ENCODE measurements at regions not wholly inside any gene's neighbourhood (a gene's known extent, or its start where the extent isn't known, plus 50 kb on each side); places are given as distances from the start of the nearest gene placed in this dataset.

DNA sequence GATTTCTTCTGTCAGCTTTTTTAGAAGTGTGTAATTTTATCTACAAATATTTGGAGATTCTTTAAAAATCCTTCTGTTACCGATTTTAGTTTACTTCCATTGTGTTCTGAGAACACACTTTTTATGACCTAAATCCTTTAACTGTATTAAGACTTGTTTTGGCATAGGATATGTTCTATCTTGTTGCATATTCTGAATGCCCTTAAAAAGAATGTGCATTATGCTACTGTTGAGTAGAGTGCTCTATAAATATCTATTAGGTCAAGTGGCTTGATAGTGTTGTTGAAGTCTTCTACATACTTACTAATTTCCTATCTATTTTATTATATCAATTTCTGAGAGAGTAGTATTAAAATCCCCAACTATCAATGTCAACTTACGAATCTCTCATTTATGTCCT, 502.2 kb downstream of the MAFB start (continued):
- TF ChIP-seq ZNF462 (CRISPR knock-in tag; IDR thresholded peaks at IDR 0.05) (no peak), EZH2 (IDR thresholded peaks at IDR 0.05; ENCODE audit: low read depth, unreplicated experiment) (no peak)

GRCh38 chr20:40181676-40182075, 507.4 kb downstream of the MAFB start:
- Mint-ChIP-seq H3K9me3 (no peaks in the 10 kb centered on the region), H3K4me1 (peaks cover 11% of the 10 kb centered on the region; the same call in 2 of the 3 replicates), H3K4me3 (no peak overlapping the region), H3K36me3 (ENCODE audit: low read depth) (peaks cover 4% of the 10 kb centered on the region; the same call in 1 of the 3 replicates), H3K27me3 (ENCODE audit: insufficient read depth, low read depth, poor library complexity) (peaks cover 3% of the 10 kb centered on the region), H3K27ac (0 out of 2 replicates have a peak overlapping the region, but pooled peaks have one; percentile 33)
- no peak overlapping the region for H3K27ac ChIP-seq (ENCODE audit: low read depth)
- H3K36me3 ChIP-seq (ENCODE audit: insufficient read depth): no peaks in the 10 kb centered on the region
- no peak overlapping the region; the same call in 1 of the 2 replicates for H2AFZ ChIP-seq
- no peaks in the 10 kb centered on the region for H3F3A ChIP-seq (replicated peaks; ENCODE audit: low read depth)
- H3K4me1 ChIP-seq (ENCODE audit: insufficient read depth): no peaks in the 10 kb centered on the region
- H3K79me2 ChIP-seq (replicated peaks; ENCODE audit: insufficient read depth): no peaks in the 10 kb centered on the region
- ATAC-seq (no peak), DNase-seq (ENCODE audit: low spot score) (no peak)
- H3K4me3 ChIP-seq: no peak overlapping the region
- no peaks in the 10 kb centered on the region for H3K9me2 ChIP-seq (ENCODE audit: insufficient read depth)
- H4K20me1 ChIP-seq (replicated peaks; ENCODE audit: insufficient read depth): no peaks in the 10 kb centered on the region
- H3K4me2 ChIP-seq: no peak overlapping the region
- H3K27me3 ChIP-seq (ENCODE audit: insufficient read depth): no peaks in the 10 kb centered on the region
- TF ChIP-seq EZH2 (IDR thresholded peaks at IDR 0.05; ENCODE audit: low read depth, unreplicated experiment): no peak
- TF ChIP-seq ETS1 (IDR thresholded peaks at IDR 0.05): no peak
- TF ChIP-seq STAT1 (IDR thresholded peaks at IDR 0.05; ENCODE audit: unreplicated experiment): no peak
- TF ChIP-seq NANOG (IDR thresholded peaks at IDR 0.05; ENCODE audit: borderline replicate concordance): no peak
- no peak for TF ChIP-seq POLR2AphosphoS5 (IDR thresholded peaks at IDR 0.05; ENCODE audit: low read depth)
- TF ChIP-seq REST (IDR thresholded peaks at IDR 0.05; ENCODE audit: unreplicated experiment): no peak
- TF ChIP-seq ZNF331 (CRISPR knock-in tag; IDR thresholded peaks at IDR 0.05; ENCODE audit: low read depth): no peak
- TF ChIP-seq, protein P1, sequence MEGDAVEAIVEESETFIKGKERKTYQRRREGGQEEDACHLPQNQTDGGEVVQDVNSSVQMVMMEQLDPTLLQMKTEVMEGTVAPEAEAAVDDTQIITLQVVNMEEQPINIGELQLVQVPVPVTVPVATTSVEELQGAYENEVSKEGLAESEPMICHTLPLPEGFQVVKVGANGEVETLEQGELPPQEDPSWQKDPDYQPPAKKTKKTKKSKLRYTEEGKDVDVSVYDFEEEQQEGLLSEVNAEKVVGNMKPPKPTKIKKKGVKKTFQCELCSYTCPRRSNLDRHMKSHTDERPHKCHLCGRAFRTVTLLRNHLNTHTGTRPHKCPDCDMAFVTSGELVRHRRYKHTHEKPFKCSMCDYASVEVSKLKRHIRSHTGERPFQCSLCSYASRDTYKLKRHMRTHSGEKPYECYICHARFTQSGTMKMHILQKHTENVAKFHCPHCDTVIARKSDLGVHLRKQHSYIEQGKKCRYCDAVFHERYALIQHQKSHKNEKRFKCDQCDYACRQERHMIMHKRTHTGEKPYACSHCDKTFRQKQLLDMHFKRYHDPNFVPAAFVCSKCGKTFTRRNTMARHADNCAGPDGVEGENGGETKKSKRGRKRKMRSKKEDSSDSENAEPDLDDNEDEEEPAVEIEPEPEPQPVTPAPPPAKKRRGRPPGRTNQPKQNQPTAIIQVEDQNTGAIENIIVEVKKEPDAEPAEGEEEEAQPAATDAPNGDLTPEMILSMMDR (conservative IDR thresholded peaks at IDR 0.05; ENCODE audit: low read depth in 2 of 2): no peak
- TF ChIP-seq CREB1 (CRISPR knock-in tag; IDR thresholded peaks at IDR 0.05; ENCODE audit: low read depth): no peak
- no peak for TF ChIP-seq ZNF114 (CRISPR knock-in tag; IDR thresholded peaks at IDR 0.05)
- TF ChIP-seq JUNB (IDR thresholded peaks at IDR 0.05; ENCODE audit: unreplicated experiment): no peak
- no peak for TF ChIP-seq EZH2phosphoT487 (IDR thresholded peaks at IDR 0.05; ENCODE audit: unreplicated experiment)
